Inflammatory macrophage (primary cell): ENCODE measurements at regions not wholly inside any gene's neighbourhood (a gene's known extent, or its start where the extent isn't known, plus 50 kb on each side); places are given as distances from the start of the nearest gene placed in this dataset.

Source experiments
- DNase-seq, 2 donors: peaks; one replicate each; pipeline ENCODE4 v3.0.0-alpha.2; 2020 to 2022

DNA sequence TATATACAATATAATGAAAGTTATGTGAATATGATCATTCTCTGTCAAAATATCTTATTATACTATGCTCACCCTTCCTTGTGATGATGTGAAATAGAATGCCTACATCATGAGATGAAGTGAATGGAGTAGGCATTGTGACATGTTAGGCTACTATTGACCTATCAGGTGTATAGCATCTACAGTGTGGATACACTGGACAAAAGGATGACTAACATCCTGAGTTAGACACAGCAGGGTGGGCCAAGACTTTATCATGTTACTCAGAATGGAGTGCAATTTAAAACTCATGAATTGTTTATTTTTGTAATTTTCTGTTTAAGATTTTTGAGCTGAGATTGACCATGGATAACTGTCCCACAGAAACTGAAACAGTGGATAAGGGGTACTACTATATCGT, 53.4 kb upstream of the NAV3 start:
- no peak for DNase-seq

DNA sequence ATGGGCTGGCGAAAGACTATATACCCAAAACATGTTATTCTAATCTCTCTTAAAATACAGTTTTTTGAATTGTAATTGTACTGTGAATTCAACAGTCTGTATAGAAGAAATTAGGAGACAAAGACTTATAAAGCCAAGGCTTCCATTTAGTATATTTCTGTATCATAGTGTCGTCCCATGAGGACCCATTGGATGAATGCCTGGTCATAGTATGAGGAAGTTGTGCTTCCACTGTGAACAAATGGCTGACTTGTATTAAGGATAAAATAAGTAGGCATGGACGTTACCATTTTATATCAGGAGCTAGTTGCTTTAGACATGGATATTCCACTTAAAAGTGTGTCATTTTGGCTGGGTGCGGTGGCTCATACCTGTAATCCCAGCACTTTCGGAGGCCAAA, 55.9 kb upstream of the NAV3 start:
- DNase-seq = no peak

DNA sequence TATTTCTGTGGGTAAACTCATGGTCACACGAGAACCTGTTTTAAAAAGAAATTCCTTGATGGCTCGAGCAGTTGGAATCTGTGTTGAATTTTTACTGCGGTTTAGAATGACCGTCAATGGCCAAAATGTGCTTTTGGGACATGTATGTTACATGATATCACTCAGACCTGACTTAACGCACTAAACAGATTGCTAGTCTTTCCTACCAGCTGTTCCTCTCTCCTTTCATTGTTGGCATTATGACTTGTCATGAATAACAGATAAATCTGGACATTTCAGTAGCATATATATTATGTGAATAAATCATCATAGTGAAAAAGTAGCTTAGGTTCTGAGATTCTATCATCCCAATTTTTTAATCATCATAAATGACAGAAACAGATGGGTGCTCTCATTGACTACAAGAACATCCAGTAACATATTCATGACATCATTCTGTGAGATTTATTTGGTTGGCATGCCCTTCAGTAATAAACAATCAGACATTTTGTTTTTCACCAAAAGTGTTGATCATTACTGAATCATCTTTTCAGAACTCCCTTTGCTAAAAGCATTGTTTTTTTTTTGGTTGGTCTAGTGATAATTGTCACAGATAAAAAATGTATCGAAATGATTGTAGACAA, 57.9 kb upstream of the NAV3 start:
- no peak for DNase-seq

DNA sequence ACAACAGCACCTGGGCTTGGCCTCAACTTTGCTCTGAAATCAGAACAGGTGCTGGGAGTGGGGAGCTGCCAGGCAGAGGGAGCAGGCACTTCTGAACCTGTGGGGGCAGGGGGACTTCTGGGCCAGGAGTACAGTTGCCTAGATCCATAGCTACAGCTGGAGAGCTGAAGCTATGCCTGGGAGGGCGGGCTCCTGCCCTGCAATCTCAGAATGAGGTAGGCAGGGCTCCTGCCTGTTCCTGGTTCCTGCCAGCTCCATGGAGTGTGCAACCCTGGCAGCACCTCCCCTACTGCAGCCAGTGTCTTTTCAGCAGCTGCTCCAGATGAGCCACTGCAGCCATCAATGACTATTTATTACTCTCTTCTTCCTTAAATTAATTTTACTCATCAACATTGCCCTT, 62.1 kb upstream of the NAV3 start:
- no peak for DNase-seq

DNA sequence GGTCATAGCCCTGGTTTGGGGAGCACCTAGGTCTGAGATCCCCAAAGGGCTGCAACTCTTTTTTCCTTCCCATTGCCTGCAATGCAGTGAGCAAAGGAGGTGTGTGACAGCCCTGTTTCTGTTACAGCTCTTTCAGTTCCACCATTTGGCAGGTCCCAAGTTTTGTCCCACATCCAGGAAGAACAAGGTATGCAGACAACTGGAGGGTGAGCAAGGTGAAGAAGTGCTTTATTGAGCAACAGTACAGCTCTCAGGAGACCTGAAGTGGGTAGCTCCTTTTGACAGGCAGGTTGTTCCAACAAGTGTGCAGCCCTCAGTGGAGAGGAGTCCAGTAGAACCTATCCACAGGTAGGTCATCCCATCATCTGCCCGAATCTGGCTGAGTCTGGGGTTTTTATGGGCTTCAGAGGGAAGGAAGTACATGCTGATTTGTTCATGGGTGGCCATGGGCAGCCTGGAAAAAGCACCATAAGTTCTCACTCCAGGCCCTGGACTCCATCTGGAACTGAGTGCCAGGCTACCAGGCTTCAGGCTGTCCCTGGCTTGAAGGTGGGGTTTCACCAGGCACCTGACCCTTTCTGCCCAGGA, 62.8 kb upstream of the NAV3 start:
- no peak for DNase-seq

DNA sequence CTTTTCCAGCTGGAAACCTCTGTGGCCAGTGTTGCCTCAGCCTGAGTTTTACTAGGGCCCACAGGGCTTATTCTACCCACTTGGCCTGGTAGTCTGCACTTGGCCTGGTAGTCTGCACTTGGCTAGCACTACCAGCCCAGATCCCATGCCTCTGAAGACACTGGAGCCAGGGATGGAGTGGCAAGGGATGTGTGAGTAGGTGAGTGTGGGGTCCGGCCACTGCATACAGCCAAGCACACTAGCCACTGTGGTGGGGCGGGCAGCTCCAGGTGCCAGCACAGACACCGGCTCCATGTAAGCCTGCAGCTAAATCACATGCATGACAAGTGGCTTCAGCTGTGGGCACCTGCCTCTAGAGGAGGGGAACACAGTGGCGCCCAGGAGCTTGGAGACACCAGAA, 63.4 kb upstream of the NAV3 start:
- DNase-seq = no peak

DNA sequence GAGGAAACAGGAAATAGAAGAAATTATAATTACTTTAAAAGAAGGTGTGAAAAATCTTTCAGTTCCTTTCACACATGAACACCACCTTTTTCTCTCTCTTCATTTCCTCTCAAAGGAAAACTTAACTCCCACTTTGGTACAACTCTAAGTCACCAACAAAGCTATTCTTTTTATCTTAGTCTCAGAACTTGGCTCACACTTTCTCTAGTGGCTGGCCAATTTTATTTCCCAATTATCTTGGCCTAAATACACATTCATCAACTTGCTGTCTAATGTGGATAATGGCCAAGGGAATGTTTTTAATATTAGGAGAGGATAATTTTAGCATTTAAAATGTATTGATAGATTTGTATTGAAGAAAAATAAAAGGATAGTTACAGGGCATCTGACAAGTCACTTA, 64.5 kb upstream of the NAV3 start:
- no peak for DNase-seq

DNA sequence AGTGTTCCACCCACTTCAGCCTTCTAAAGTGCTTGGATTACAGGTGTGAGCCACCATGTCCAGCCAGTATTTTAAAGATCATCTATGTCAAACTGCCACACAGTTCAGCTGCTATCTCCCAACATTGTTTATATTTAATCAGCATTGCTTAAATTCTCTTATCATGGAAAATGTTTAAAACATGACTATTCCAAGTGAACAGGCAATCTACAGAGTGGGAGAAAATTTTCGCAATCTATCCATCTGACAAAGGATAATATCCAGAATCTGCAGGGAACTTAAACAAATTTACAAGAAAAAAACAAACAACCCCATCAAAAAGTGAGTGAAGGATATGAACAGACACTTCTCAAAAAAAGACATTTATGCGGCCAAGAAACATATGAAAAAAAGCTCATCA, 69.4 kb upstream of the NAV3 start:
- no peak for DNase-seq

DNA sequence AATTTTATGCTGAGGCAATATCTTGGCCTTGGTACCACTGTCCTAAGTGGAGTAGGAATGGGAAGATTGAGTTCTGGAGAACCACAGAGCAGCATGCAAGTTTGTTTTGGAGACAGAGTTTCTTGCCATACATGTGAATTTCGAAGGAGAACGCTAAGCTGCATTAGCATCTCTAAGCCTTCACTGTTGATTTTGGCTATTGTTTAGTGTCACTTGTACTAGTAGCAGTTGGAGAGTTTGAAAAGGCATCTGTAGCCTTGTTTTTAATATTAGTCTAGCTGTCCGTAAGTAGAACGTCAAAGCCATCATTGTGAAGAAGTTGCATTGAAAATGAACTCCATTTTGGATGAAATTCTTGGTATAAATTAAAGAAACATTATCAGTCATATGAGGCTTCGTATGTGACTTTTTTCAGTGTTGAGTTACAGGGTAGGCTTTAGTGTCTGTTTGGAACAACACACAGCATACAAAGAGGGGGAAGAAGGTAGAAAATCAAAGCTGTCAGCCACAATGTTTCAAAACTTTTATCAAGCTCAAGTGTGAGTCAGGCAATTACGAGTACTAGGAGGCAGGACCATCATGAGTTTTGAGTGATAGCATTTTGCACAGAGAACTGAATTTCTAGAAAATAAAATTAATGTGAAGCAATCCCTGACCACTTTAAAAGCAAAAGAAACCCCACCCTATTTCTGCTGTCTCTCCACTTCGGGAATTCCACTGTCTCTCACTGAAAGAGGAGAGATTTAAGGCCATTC, 70.2 kb upstream of the NAV3 start:
- DNase-seq = no peak

DNA sequence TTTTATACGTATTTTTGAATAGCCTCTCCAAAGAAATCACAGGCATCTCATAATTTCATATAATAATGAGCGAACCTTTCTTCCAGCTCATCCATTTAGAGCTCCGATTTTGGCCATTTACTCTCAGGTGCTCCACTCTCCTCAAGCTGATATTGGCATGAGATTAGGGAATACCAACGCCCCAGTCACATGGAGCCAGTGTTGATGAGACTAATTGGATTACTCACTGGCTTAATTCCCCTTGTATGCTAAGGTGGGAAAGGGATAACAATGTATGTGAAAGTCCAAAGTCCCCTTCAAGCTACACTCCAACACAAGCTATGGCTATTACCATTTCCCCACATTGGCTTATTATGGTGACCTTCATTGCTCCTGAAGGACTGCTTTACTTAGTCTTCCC, 76.6 kb upstream of the NAV3 start:
- DNase-seq = no peak

DNA sequence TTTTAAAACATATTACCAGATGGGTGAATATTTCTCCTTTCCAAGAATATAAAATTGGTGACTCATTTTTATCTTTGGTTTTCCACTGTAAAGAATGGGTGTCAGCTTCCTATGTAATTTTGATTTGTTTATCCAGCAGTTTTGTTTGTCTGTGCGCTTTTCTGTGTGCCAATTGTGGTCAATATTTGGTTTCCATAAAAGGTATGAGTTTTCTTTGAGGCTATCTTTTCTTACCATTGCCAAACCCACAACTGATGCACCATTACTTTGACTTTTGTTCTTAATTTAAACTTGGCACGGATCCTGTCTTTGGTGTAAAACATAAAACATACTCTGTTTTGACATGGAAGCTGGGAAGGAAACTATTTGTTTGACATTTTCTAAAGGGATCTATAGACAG, 78.8 kb upstream of the NAV3 start:
- no peak for DNase-seq

DNA sequence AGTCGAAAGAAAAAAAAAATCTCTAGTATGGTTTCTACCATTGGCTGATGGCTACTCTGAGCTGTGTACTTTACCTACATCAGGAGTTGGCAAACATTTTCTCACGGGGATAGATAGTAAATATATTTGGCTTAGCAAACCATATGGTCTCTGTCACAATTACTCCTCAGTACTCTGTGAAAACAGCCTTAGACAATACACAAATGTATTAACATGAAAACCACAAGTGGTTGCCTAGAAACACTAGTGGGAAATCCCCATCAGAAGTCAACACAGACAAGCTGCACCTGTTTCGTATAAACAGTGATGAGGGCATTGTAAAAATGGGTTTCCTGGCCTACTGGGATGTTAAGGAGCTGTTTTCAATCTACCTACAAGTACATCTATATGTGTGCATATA, 84.6 kb upstream of the NAV3 start:
- no peak for DNase-seq

DNA sequence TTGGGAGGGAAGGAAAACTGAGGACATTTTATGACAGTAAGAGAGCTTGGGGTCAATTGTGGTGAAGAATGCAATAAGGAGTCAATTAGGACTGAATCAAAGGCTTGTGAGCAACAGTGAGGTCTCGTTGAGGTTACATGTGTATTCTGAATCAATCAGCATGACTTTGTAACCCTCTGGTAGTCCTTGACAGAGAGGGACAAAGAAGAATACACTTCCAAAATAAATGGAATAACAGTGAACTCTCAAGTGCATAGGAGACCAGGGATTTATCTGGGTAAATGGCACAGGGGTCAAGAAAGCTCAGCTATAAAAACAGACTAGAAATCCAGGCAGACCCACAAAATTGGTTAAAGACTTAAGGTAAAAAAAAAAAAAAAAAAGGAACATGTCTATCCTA, 85.1 kb upstream of the NAV3 start:
- no peak for DNase-seq

DNA sequence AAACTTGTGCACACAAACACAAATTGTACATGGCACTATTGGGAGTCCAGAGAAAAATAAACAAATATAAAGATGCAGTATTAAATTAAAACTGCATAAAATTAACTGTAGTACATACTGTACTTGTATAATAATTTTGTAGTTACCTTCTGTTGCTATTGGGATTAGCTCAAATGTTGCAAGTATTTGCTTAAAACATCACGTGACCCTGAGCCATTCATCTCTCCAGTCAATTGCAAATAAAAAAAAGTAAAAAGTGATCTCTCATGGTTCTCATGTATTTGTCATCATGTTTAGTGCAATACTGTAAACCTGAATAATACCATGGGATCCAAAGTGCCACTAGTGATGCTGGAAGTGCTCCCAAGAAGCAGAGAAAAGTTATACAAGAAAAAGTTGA, 88.1 kb upstream of the NAV3 start:
- no peak for DNase-seq

DNA sequence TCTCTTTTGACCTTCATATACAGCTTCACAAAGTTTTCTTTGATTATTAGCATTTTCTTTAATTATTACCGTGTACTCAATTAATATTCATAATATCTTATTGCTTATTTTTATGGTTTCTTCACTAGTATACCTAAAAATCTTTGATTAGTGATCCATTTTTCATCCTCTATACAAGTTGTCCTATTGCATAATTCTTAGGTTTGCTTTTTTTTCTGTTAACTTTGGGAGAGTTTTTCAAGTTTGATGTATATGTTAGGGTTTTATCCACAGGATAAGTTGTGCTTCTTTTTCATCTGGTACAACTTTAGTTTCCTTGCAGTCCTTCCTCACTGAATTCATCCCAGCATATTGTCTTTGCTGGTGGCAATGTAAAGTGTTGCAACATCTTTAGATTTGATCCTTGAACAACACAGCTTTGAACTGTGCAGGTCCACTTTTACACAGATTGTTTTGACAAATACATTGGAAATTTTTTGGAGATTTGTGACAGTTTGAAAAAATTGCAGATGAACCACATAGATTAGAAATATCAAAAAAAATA, 88.6 kb upstream of the NAV3 start:
- no peak for DNase-seq

DNA sequence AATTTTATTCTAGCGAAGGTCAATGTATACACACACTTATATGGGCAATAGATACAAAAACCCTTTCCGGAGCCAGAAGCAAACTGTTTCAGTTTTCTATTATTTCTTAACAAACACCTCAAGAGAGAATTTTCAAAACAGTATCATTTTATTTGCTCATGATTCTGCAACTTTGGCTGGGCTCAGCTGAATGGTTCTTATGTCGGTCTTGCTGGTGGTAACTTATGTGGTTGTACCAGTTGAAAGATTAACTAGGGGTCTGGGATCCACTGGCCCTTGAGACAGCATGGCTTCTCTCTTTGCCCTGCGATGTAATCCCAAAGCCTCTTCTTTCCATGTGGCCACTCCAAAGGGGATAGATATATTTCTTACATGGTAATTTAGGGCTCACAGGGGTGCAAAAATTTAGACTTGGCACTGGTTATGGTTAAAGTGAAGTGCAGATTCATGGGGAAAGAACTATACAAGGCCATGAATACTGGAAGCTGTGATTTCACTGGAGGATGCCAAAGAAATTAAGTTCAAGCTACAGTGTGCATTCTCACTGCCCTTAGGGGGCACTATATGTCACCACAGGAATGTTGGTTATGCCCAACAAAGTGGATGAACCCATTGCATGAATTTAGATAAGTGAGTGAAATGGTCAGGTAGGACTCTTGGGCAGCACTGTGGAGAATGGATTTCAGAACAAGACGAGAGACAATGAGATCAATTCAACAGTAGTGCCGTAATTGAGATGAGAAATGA, 94.3 kb upstream of the NAV3 start:
- DNase-seq = no peak

DNA sequence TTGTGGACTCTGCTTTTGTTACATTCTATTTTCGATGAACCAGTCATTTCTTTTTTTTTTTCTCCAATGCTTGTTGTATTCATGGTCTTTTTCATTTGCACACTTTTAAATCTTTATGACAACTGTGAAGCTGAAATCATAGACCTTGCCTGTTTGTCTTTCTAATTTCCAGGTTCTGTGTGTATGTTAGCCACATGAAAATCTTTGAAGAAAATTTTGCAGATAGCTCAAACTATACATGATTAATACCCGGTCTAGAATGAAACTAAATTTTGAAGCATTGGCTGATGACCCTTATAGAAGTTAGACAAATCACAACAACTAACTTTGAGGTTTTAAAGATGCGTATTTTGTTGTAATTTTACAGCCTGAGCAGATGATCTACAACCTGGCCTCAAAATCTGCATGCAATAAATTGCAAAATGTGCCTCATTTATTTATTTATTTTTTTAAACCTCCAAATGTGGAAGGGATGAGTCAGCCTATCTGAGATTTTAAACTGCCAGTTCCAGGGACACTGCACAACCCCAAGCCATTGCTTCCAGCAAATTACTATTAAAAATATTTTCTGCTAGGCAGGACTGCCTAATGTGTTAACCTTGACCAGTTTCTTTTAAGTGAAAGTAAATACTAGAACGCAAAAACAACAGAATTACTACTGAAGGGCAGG, 96.3 kb upstream of the NAV3 start:
- DNase-seq = no peak

DNA sequence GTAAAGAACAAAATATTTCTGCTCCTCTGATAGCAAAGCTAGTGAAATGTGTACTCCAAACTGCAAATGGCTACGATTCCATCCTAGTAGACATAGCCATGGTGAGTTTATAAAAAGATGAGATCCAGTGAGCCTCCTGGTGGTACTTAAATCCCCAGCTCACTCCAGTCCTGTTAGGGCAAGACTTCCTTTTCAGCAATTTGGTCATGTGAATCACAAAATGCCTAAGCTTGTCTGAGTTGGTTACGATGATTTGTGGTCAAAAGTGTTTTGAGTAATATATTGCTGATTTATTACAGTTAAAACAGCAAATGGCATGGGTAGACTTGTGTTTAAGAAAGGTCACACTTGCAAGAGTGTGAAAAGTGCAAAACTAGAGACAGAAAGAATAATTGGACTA, 102.7 kb upstream of the NAV3 start:
- DNase-seq = no peak

DNA sequence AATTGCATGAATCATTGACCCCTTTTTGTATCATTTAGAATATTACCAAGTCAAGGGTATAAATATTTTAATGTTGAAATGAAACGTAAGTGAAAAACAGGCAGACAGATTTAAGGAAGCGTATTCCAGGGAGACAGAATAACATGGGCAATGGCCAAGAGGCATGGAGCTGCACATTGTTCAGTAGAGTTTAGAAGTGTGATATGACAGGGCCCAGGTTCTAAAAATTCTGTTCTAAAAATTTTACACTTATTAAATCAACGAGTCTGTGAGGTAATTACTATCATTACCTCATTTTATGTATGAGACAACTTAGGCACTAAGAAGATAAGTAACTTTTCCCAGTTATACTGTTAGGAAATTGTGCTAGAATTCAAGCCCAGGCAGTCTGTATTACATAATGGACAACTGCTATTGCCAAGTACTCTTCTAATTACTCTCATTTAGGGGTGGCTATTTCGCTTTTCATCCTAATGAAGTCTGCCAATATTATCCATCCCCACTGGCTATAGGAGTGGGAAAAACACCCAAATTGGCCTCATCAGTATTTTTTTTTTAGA, 103.2 kb upstream of the NAV3 start:
- DNase-seq = no peak

DNA sequence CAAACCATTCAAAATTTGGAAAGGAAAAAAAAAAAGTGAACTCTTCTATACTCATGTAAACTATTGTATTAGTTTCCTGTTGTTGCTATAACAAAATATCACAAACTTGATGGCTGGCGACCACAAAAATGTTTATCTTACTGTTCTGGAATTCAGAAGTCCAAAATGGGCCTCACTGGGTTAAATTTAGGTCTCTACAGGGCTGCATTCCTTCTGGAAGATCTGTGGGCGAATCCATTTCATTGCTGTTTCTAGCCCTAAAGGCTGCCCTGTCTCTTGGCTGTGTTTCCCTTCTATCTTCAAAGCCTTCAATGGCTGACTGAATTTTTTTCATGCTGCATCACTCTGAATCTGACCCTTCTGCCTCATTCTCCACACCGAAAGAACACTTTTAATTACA, 105.1 kb upstream of the NAV3 start:
- no peak for DNase-seq

DNA sequence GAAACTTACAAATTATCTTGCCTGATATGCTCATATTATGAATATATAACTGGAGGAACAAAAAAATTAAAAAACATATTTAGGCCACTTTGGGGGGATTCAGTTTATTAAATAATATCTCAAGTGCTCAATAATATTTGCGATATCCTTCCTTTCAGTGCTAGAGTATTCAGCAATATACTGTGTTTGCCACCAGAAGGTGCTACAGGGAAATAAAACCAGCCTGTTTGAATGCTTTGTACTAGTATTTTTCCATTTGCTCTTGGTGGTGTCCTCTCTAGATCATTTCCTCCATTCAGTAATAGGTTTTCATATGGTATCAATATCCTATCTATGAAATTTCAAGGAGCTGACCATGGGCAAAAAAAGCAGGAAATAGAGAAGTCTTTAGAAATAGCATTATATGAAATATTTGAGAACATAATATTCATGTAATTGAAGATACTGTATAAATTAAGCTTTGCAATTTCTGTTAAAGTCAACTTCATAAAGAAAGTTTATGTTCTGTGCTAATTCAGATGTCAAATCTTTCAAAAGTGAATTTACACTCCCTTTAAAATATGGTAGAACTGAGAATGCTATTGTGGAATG, 106.2 kb upstream of the NAV3 start:
- no peak for DNase-seq

DNA sequence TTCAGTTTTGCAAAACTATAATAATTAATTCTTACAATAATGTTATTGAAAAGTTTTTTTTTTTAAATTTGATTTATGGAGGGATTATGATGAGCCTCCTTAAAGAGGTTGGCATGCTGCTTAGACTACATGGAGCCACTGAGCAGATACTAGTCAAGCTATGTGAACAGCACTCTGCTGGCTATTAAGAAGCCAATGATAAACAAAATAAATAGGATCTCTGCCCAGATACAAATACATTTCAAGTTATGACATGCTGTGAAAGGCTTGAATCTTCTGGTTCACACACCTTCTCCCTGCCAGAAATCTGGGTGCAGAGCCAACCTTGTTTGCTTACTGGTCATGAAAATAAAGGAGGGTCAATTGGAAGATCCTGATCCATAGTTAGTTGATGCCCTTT, 107.4 kb upstream of the NAV3 start:
- no peak for DNase-seq
